WERI-Rb-1 (cell line): ENCODE measurements at regions not wholly inside any gene's neighbourhood (a gene's known extent, or its start where the extent isn't known, plus 50 kb on each side); places are given as distances from the start of the nearest gene placed in this dataset.

Experiments used
- DNase-seq: peaks from one replicate; pipeline ENCODE4 v3.0.0-alpha.2; 2020
- H3K27ac ChIP-seq: fragments of 250-450 bp; sonication (Bioruptor Pico); 2 replicates; pipeline ENCODE4 v1.5.1; 2020; ENCODE audit warnings: mild to moderate bottlenecking, moderate library complexity
- H3K27me3 ChIP-seq: fragments of 250-450 bp; sonication (Bioruptor Pico); 2 replicates; pipeline ENCODE4 v1.5.1; 2021; ENCODE audit warnings: mild to moderate bottlenecking, low read depth, moderate library complexity; ENCODE audit not compliant: insufficient read depth, severe bottlenecking
- H3K36me3 ChIP-seq: fragments of 250-450 bp; sonication (Bioruptor Pico); 2 replicates; pipeline ENCODE4 v1.5.1; 2020; ENCODE audit warnings: mild to moderate bottlenecking, moderate library complexity
- H3K4me3 ChIP-seq: 2 replicates; pipeline ENCODE4 v1.5.1; 2011; ENCODE audit warnings: low read depth, mild to moderate bottlenecking, control low read depth, low read length
- H3K9me3 ChIP-seq: fragments of 250-450 bp; sonication (Bioruptor Pico); 2 replicates; pipeline ENCODE4 v1.5.1; 2021; ENCODE audit warnings: mild to moderate bottlenecking, moderate library complexity; ENCODE audit not compliant: severe bottlenecking
- CTCF ChIP-seq: IDR thresholded peaks from 2 replicates; pipeline ENCODE4 v1.5.1; 2011; ENCODE audit warnings: low read depth, mild to moderate bottlenecking, control low read depth, inconsistent platforms, low read length

GRCh38 chr4:89486042-89486441 lies 178.4 kb upstream of the GPRIN3 start:
- no peak overlapping the region for H3K4me3 ChIP-seq
- no peak for DNase-seq

GRCh38 chr4:89483833-89484232 lies 176.2 kb upstream of the GPRIN3 start:
- TF ChIP-seq CTCF, result no peak
- H3K27me3 ChIP-seq, result no peaks in the 10 kb centered on the region
- DNase-seq, result no peak

More at GRCh38 chr4:89486042-89486441, 178.4 kb upstream of the GPRIN3 start:
- Histone ChIP-seq H3K9me3 (peaks cover 4% of the 10 kb centered on the region), H3K27me3 (no peaks in the 10 kb centered on the region), H3K27ac (no peak overlapping the region), H3K36me3 (no peaks in the 10 kb centered on the region)
- TF ChIP-seq CTCF, result peak; percentile 42

DNA sequence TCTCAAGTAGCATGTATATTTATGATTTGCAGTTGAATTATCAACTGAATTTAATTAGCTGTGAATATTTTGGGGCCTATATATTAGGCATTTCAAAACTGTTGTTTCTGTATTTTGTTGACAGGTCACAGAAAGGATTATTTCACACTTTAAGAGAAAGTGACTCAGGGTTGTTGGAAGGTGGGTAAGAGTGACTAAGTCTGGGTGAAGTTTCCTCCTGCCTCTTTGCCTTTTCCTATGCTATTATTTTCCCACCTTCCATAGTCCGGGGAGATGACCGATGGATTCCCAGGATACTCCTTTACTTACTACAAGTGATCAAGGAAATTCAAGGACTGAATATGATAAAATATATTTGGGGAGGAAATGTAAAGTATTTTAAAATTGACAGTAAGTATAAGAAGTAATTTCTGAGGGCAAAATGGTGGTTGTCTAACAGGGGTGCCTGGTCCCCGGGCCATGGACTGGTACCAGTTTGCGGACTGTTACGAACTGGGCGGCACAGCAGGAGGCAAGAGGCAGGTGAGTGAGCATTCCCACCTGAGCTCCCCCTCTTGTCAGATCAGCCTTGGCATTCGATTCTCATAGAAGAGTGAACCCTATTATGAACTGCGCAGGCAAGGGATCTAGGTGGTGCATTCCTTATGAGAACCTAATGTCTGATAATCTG lies 175.5 kb upstream of the GPRIN3 start:
- H3K36me3 ChIP-seq, result no peaks in the 10 kb centered on the region
- H3K9me3 ChIP-seq, result no peaks in the 10 kb centered on the region
- H3K27me3 ChIP-seq, result no peaks in the 10 kb centered on the region
- TF ChIP-seq CTCF, result no peak
- DNase-seq, result no peak
- no peak overlapping the region for H3K27ac ChIP-seq
- H3K4me3 ChIP-seq, result no peak overlapping the region

More at GRCh38 chr4:89483833-89484232, 176.2 kb upstream of the GPRIN3 start:
- Histone ChIP-seq H3K27ac (no peak overlapping the region), H3K9me3 (no peaks in the 10 kb centered on the region), H3K36me3 (no peaks in the 10 kb centered on the region), H3K4me3 (no peak overlapping the region)

- peak; percentile 69 for DNase-seq
- peak; percentile 63 for TF ChIP-seq CTCF
- Histone ChIP-seq H3K4me3 (no peak overlapping the region), H3K27ac (no peak overlapping the region), H3K36me3 (no peaks in the 10 kb centered on the region), H3K9me3 (no peaks in the 10 kb centered on the region), H3K27me3 (no peaks in the 10 kb centered on the region)
Observed at GRCh38 chr4:89482251-89482650, 174.7 kb upstream of the GPRIN3 start.

- H3K36me3 ChIP-seq, result no peaks in the 10 kb centered on the region
- no peaks in the 10 kb centered on the region for H3K27me3 ChIP-seq
- no peak overlapping the region for H3K4me3 ChIP-seq
- H3K9me3 ChIP-seq, result no peaks in the 10 kb centered on the region
- TF ChIP-seq CTCF, result no peak
- no peak for DNase-seq
- no peak overlapping the region for H3K27ac ChIP-seq
Observed at GRCh38 chr4:89469930-89470375, 162.4 kb upstream of the GPRIN3 start.

- no peak for DNase-seq
- Histone ChIP-seq H3K36me3 (no peaks in the 10 kb centered on the region), H3K27ac (no peak overlapping the region), H3K4me3 (no peak overlapping the region), H3K9me3 (no peaks in the 10 kb centered on the region), H3K27me3 (no peaks in the 10 kb centered on the region)
- no peak for TF ChIP-seq CTCF
Observed at GRCh38 chr4:89469516-89469915, 161.9 kb upstream of the GPRIN3 start.
